Sciatic nerve (tissue), 2 donors: ENCODE measurements at regions not wholly inside any gene's neighbourhood (a gene's known extent, or its start where the extent isn't known, plus 50 kb on each side); places are given as distances from the start of the nearest gene placed in this dataset.

Experiments
- ATAC-seq: fragments of 200-7000 bp; cut with Tn5 transposase; one replicate; pipeline ENCODE4 v1.9.1; 2020; ENCODE audit warnings: mild to moderate bottlenecking, moderate library complexity
- DNase-seq: peaks from one replicate; pipeline ENCODE4 v3.0.0-alpha.2; 2020; ENCODE audit warnings: low spot score
- intact Hi-C: fragments of 100-400 bp; cut with DNase I; formaldehyde crosslinking; loops from one replicate; pipeline ENCODE4 v1.14.2; 2022
- donor health status: DM: no; HTN: no; CAD: no.
- donor health status: DM: no; HTN: no; CAD: no.

DNA sequence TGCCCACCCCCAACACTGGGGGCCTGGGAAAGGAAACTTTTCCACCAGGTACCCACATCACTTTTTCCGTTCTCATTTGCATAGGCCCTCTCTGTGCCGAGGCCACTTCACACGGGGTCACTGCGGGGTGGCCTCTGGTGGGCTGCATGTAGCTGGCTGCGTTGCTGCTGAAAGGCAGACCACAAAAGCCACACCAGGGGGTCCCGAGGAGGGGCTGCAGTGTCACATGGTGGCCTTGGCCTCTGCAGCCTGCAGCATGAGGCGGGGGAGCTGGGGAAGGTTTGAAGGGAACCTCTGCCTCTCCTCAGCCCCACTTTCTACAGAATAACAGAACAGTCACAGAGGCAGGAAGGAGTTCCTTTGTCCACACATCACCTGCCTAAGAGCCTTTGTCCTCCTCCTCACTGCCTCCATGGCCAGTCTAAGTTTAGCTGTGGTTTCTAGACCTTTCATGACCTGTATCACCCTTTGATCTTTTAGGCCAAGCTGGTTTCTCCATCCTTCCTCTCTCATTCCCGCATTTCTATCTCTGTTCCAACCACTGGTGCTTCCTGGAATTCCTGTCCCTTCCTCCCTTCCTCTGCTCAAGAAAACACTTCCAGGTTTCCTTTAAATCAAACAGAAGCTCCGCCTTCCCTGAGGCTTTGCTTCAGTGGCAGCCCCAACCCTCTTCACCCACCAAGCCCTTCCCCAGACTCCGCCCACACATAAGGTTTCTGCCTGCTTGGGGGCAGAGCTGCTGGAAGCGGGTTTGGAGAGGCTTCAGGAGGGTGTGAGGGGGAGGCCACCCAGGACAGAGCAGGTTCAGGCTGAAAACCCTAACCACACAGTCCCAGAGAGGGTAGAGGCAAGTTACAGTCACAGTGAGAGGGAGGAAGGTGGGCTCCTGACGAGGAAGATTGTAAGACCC, 150.7 kb upstream of the TLE3 start:
- intact Hi-C loops, result no loop called here
- ATAC-seq, result no peak
- DNase-seq, result peak; percentile 51

DNA sequence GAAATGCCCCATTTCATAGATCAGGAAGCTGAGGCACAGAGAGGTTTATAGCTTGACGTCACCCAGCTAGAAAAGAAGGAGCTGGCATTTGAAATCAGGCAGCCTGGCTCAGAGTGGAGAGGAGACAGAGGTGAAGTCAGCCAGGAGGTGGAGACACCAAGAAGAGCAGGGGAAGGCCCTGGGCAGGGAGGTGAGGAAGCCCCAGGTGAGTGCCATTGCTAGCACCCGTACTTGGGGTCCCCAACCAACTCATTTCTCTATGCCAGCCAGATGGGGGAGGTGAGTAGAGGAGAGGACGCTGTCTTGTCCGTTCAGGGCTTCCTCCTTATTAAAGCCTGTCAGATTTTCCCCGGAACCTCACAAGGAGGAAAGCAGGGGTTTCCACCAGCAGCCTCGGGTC, 149.6 kb upstream of the TLE3 start:
- ATAC-seq (no peak), DNase-seq (peak; percentile 40)
- intact Hi-C loops, result no loop called here

DNA sequence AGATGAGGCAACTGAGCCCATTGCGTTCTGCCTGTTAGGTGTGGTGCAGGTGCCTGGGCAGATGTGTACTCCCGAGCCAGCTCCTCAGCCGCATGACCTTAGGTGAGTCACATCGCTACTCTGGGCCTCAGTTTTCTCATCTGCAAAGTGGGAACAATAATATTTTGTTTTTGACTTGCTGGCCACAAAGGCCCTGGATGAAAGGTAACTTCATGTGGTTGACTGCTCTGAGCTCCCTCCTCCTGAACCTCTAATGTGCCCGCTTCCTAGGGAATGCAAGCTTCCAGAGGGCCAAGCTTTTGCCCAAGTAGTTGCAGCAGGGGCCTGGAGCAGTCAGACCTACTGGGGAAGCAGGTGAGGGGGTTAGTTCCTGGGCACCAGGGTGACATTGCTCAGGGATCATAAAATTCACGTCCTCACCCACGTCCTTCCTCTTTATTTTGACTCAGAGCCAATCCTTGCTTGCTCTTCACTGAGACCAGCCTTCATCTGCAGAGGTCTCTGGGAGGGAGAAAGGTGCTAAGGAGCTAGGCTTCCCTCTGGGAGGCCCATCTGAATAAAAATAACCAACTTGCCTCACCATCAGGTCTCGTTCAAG, 149.0 kb upstream of the TLE3 start:
- intact Hi-C loops, result no loop called here
- ATAC-seq (no peak), DNase-seq (no peak)

DNA sequence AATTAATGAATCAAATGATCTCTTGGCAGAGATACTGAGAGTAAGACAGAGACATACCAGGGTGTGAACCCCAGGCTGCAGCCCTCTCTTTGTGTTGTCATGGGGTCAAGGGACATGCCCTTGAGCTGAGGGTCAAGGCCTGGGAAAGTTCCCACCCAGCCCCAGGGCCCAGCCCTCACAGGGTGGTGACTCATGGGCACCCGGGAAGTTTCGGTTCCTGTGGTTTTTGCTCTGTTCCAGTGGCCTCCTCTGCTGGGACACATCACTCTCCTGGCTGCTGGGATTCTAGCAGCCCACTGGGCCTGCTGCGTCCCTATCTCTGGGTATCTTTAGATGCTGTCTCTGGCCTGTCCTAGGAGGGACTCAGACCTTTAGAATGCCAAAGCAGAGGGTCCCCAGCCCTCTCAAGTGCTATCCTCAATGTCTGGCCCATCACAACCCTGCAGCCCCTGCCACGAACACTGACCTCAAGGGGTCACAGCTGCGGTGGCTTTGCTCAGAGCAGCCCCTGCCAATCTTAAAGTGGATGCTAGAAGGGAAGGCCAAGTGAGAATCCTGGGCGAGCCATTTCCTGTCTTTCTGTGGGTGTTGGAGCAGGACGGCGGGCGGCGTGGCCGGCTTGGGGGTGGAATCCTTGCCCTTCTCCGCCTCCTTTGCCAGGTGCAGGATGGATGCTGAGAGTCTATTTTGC, 148.4 kb upstream of the TLE3 start:
- intact Hi-C loops, result no loop called here
- ATAC-seq (peak; percentile 57), DNase-seq (peak; percentile 66)

DNA sequence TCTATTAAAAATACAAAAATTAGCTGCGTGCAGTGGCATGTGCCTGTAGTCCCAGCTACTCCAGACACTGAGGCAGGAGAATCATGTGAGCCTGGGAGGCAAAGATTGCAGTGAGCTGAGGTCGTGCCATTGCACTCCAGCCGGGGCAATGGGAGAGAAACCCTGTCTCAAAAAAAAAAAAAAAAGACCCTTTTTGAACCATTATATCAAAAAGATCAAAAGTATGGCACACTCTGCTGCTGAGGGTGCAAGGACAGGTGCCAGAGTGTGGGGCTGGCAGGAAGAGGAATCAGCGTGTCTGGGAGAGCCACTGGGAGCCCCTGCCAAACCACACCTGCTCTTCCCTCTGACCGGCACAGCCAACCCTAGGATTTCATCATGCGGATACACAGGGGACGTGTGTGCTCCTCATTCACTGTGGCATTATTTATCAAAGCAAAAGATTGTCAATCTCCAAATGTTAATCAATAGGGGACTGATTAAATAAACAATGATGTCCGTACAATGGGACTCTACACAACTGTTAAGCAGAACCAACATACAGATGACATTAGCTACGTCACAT, 147.3 kb upstream of the TLE3 start:
- ATAC-seq (no peak), DNase-seq (peak; percentile 54)

DNA sequence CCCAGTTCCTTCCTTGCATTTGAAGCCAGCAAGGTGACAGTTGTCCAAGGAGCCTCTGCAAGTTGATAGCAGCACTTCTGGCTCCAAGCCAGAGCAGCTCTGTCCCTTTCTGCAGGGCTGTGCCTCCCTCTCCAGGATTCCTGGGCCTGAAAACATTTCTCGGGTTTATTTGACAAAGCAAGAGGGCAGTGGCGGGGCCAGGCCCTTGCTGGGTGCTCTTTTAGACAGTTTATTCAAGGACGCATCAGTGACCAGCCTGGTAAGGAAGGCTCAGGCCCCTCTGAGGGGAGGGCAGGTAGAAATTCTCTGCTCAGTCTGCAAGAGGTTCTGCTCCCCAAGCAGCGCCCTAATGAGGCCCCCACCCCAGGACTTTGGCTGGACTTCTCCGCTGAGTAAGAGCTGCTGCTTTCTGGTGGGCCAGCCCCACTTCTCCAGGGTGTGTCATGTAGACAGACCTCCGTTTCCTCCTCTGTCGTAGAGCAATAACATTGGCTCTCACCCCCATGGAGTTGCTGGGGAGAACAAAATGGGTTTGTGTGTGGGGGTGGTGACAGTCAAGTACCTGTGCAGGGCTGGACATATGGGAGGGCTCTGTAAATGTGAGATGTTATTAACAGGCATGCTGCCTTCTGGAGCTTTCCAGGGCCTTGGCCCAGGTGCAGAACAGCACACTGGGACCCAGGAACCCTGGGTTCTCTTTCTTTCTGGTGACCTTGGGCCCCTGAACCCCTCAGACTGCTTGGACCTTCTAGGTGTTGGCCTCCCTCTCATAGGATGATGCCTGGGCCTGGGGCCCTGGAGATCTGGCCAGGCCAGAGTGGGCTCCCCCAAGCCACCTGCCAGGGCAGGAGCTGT, 146.2 kb upstream of the TLE3 start:
- ATAC-seq (no peak), DNase-seq (peak; percentile 56)

More for the DNA sequence above, 147.3 kb upstream of the TLE3 start:
- intact Hi-C loops, result no loop called here

DNA sequence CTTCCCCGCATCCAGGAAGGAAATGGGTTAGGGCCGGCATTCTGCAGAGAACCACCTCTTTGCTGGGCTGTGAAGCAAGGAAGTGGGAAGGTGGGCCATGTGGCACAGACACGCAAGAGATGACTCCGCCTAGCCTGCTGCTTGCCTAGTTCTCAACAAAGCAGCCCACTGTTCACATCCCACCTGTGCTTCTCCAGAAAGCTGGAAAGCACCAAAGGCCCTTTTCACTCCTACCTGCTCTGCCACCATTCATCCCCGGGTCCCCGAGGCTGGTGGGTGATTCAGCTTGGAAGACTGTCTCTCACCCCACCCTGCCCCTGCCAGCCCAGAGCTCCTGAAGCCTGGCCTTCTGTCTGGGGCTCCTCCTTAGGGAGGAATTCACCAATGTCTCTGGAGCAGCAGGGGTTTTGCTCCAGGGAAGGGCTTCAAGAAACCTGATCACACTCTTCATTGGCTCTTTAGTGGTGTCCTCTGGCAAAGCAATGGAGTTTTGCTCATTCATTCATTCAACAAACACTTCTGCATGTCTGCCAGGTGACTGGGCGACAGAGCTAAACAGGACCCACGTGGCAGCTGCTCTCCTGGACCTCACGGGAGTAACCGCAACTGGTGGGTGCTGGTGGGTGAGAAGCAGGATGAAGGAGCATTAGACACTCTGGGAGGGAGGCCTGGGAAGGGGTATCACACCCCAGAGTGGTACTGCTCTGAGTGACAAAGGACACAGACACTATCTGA, 145.4 kb upstream of the TLE3 start:
- ATAC-seq (no peak), DNase-seq (peak; percentile 42)
- intact Hi-C loops, result no loop called here

More for the DNA sequence above, 146.2 kb upstream of the TLE3 start:
- intact Hi-C loops, result no loop called here

DNA sequence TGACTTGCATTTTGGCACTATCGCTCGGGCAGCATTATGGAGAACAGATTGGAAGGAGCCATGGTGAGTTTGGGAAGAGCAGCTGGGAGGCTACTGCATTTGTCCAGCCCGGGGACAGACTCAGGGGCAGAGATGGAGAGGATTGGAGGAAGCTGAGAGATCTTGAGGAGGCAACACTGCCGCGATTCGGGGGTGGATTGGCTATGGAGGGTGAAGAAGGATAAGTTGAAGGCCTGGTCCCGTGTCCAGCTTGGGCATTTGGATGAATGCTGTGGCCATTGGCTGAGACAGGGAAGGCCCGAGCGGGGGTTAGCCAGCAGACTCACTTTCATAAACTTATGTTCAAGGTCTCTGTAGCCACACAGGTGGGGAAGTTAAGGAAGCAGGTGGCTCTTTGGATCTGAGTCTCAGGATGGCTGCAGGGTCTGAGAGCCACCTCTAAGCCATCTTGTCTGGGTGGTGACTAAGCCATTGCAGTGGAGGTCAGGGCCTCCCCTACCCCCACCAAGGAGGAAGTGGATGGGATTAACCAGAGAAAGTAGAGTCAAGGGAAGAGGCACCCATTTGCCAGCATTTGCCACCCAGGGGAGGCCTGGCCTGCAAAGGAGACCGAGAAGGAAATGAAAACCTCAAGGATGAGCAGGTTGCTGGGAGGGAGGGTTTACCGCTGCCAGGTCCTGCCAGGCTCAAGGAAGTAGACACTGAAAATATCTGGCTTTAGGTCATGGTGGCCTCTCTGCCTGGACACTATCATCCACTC, 144.0 kb upstream of the TLE3 start:
- ATAC-seq, result no peak
- DNase-seq, result peak; percentile 34
- intact Hi-C loops, result no loop called here

DNA sequence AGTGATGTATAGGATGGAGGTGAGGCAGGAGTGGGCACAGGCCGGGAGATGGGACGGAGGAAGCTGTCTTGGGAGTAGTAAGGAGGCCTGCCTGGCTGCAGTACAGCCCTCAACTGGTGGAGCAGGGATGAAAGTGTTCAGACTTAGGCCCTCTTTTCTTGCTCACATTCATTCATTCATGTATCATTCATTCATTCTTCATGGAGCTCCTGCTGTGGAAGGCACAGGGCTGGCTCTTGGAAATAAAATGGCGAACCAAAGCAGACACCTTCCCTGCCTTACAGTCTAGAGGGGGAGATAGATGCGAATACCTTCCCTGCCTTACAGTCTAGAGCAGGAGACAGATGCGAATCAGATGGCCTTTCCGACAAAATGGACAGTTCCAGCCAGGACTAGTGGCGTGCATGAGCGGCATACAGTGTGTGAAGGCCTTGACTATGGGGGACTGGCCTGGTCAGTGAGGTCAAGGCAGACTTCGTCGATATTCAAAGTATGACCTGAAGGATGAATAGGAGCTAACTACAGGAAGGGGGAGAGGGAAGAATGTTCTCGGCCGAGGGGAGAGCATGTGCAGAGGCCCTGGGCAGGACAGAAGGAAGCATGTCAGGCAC, 143.2 kb upstream of the TLE3 start:
- ATAC-seq (no peak), DNase-seq (no peak)
- intact Hi-C loops, result no loop called here

DNA sequence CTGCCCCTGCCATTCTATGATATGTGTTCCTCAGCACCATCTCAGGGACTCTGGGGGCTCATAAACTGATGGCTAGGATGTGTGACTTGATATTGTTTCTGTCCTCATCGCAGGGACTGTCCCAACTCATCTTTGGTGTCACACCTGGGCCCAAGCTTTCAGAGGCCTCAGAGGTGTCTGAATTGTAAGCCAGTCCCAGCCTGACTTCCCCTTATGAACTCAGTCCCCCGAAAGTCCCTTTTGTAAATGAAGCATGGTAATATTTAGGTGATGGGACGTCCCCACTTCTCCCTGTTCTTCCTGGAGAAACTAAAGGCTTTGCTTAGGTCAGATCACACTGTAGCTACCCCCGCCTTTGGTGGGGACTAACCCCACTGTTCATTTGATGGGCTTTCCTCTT, 142.4 kb upstream of the TLE3 start:
- no peak for DNase-seq
- ATAC-seq, result no peak
- intact Hi-C loops, result no loop called here

DNA sequence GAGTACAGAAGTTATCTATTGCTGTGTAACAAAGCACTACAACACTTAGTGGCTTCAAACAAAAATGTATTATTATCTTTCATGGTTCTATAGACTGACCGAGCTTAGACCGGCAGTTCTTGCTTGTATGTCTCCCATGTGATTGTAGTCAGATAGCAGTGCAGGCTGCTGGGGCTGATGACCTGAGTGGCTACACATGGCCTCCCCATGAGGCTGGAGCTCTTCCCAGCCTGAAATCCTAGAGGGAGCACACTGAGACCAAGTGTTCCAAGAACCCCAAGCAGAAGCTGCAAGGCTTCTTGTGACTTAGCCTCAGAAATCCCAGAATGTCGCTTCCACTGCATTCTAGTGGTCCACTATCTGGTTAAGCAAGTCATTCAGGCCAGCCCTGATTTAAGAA, 141.2 kb upstream of the TLE3 start:
- no peak for ATAC-seq
- peak; percentile 40 for DNase-seq
- intact Hi-C loops, result no loop called here

DNA sequence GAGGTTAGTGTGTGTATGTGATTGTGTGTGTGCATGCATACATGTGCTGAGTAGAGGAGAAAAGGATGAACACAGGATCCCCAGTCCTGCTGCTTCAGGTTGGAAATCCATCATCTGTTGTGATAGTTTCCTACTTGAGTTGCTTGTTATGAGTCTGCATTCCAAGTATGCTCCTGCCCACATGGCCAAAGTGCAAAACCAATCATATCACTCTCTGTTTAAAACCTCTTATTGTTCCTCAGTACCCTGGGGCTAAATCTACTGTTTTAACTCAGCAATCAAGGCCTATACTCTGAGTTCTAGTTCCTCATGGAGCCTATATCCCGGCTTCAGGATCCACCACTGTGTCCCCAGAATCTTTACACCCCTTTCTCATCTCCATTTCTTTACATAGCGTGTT, 139.9 kb upstream of the TLE3 start:
- intact Hi-C loops, result no loop called here
- DNase-seq (no peak), ATAC-seq (no peak)

DNA sequence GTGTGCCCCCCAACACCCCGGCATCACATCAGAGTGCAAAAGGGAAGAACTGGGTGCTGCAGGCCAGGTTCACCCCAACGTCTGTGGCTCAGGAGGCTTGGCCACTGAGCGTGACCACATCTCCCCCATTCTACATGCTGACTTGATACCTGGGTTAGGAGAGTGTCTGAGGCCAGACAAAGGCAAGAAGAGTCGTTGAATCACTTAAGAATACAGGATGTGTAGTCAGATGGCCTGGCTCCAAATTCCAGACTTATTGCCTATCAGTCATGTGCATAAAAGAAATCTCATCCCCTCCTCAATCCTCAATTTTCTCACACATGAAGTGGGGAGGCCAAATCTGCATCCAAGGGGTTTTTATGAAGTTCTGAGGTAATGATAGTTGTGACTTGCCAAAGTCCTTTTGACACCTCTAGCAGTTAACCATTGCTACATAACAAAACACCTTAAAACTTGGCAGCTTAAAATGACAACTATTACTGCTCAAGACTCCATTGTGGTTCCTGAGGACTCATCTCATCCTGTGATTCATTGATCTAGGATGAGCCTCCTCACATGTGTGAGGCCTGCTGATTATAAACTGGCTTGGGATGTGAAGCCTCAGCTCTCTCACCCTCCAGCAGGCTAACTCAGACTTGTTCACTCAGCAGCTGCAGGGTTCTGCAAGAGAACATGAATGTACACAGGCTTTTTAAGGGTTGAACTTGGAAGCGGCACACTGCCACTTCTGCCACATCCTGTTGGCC, 138.8 kb upstream of the TLE3 start:
- ATAC-seq (no peak), DNase-seq (no peak)
- intact Hi-C loops, result no loop called here

DNA sequence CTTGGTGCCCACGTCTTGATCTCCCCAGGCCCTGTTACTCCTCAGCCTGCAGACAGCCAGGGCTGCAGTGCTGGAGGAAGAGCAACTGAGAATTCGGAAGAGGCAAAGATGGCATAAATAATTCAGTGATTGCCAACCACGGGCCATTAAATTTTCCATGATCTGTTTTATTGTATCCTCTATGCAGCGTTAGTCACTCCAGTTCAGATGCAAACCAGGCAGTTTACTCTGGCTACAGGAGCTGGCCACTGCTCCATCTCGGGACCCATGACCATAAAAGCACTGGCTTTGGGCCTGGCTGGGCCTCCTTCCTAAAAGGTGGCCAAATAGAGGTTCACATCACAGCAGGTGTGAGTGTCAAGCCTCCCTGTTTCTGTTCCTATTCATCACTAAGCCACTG, 137.6 kb upstream of the TLE3 start:
- peak; percentile 49 for DNase-seq
- ATAC-seq, result no peak
- intact Hi-C loops, result no loop called here

DNA sequence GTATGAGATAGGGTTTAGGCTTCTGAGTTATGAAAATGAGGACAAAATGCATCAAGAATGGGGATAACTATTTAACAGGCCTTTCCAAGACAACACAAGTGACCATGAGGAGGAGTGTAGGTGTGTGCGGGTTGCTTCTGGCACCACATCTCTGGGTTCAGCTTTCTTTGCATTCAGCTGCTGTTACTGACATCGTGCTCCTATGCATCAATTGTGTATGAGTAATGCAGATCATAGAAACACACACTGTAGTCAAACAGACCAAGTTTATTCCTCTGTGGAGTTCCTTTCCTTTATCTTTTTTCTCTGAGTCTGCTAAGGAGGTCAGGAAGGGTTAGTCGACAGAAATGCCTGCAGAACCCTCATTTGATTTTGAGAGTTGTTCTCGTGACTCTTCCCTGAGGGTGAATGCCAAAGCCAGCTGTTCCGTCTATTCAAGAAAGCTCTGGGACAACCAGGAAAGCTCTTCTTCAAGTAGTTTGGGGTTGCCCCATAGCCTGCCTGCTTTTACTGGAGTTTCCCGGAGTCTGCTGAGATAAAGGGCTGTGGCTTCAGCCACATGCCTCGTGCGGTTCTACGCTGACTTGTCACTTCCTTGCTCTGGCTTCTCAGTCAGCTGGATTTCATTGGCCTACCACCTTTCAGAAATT, 136.7 kb upstream of the TLE3 start:
- no peak for DNase-seq
- ATAC-seq, result no peak
- intact Hi-C loops, result no loop called here

DNA sequence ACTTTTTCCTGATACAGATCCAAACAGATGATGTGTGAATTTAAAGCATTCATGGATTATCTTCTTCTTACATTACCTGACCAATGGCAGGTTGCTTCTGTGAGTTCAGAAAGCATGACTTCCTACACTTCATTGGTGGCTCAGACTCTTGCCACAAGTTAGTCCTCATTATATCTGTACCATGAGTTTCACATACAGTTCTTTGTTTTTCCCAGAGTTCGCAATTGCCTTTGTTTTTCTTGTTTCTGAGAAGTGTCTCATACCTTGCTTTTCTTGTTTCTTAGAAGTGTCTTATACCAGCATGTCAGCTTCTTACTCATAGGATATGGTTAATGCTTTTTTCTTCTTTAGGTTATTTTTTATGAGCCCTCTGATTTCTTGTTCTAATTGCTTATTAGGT, 133.8 kb upstream of the TLE3 start:
- DNase-seq (no peak), ATAC-seq (no peak)
- intact Hi-C loops, result no loop called here
